ENCODE measurements at regions not wholly inside any gene's neighbourhood (a gene's known extent, or its start where the extent isn't known, plus 50 kb on each side); places are given as distances from the start of the nearest gene placed in this dataset.

DNA sequence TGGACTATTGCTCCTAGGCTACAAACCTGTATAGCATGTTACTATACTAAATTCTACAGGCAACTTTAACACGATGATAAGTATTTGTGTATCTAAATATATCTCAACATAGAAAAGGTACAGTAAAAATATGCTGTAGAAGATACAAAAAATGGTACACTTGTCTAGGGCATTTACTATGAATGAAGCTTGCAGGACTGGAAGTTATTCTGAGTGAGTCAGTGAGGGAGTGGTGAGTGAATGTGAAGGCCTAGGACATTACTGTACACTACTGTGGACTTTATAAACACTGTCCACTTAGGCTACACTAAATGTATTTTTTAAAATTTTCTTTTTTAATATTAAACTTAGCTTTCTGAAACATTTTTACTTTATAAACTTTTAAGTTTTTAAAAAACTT lies 140.5 kb upstream of the SGO1 start:
- Mint-ChIP-seq H3K9me3 (no peaks in the 10 kb centered on the region), H3K27ac (ENCODE audit: unreplicated experiment) (no peak overlapping the region), H3K36me3 (ENCODE audit: low read depth) (no peaks in the 10 kb centered on the region), H3K4me1 (no peaks in the 10 kb centered on the region), H3K4me3 (no peak overlapping the region), H3K27me3 (ENCODE audit: low read depth) (no peaks in the 10 kb centered on the region)
- DNase-seq (ENCODE audit: low read depth, low spot score): no peak
- TF ChIP-seq, protein P1, sequence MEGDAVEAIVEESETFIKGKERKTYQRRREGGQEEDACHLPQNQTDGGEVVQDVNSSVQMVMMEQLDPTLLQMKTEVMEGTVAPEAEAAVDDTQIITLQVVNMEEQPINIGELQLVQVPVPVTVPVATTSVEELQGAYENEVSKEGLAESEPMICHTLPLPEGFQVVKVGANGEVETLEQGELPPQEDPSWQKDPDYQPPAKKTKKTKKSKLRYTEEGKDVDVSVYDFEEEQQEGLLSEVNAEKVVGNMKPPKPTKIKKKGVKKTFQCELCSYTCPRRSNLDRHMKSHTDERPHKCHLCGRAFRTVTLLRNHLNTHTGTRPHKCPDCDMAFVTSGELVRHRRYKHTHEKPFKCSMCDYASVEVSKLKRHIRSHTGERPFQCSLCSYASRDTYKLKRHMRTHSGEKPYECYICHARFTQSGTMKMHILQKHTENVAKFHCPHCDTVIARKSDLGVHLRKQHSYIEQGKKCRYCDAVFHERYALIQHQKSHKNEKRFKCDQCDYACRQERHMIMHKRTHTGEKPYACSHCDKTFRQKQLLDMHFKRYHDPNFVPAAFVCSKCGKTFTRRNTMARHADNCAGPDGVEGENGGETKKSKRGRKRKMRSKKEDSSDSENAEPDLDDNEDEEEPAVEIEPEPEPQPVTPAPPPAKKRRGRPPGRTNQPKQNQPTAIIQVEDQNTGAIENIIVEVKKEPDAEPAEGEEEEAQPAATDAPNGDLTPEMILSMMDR (conservative IDR thresholded peaks at IDR 0.05): no peak

DNA sequence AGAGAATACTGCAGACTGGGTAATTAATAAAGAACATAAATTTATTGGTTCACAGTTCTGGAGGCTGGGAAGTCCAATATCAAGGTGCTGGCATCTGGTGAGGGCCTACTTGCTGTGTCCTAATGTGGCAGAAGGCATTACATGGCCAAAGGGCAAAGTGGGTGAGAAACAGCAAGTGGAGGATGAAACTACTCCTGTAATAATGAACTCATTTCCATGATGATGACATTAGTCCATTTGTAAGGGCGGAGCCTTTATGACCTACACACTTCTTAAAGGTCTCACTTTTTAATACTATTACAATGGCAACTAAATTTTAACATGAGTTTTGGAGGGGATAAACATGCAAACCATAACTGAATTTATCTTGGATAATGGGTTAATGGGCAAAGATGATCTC lies 139.6 kb upstream of the SGO1 start:
- Mint-ChIP-seq H3K27me3 (ENCODE audit: low read depth) (no peaks in the 10 kb centered on the region), H3K9me3 (no peaks in the 10 kb centered on the region), H3K4me3 (no peak overlapping the region)

DNA sequence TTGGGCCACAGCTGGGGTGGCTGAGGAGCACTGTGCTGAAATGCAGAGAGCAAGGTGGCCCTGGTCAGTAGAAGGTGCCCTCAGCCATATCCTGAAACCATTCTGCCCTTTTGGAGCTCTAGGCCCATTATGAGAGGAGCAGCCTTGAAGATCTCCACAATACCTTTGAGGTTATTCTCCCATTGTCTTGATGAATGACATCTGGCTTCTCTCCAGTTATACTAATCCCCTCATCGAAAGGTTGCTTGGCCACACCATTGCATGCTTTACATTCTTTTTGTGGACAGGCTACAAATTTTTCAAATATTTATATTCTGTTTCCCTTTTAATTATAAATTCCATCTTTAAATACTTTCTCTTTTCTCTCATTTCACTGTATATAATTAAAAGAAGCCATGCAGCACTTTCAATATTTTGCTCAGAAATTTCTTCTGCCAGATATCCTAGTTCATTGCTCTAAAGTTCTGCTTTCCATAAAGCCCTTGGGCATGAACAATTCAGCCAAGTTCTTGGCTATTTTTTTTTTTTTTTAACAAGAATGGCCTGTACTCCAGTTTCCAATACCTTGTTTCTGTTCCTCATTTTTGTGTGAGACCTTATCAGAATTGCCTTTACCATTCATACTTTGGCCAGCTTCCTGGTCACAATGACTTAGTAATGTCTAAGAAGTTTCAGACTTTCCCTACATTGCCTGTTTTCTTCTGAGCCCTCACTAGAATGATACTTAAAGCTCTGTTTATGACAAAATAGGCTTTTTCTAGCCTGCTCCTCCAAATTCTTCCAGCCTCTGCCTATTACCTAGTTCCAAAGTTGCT lies 138.9 kb upstream of the SGO1 start:
- Mint-ChIP-seq H3K9me3 (no peaks in the 10 kb centered on the region), H3K4me1 (no peaks in the 10 kb centered on the region), H3K27me3 (ENCODE audit: low read depth) (no peaks in the 10 kb centered on the region), H3K4me3 (no peak overlapping the region), H3K36me3 (ENCODE audit: low read depth) (no peaks in the 10 kb centered on the region), H3K27ac (ENCODE audit: unreplicated experiment) (no peak overlapping the region)
- DNase-seq (ENCODE audit: low read depth, low spot score): no peak
- TF ChIP-seq, protein P1 (conservative IDR thresholded peaks at IDR 0.05): no peak

More for the DNA sequence above, 139.6 kb upstream of the SGO1 start:
- no peak overlapping the region for H3K27ac Mint-ChIP-seq (ENCODE audit: unreplicated experiment)
- TF ChIP-seq, protein P1 (conservative IDR thresholded peaks at IDR 0.05): no peak
- no peaks in the 10 kb centered on the region for H3K4me1 Mint-ChIP-seq
- no peaks in the 10 kb centered on the region for H3K36me3 Mint-ChIP-seq (ENCODE audit: low read depth)
- no peak for DNase-seq (ENCODE audit: low read depth, low spot score)

DNA sequence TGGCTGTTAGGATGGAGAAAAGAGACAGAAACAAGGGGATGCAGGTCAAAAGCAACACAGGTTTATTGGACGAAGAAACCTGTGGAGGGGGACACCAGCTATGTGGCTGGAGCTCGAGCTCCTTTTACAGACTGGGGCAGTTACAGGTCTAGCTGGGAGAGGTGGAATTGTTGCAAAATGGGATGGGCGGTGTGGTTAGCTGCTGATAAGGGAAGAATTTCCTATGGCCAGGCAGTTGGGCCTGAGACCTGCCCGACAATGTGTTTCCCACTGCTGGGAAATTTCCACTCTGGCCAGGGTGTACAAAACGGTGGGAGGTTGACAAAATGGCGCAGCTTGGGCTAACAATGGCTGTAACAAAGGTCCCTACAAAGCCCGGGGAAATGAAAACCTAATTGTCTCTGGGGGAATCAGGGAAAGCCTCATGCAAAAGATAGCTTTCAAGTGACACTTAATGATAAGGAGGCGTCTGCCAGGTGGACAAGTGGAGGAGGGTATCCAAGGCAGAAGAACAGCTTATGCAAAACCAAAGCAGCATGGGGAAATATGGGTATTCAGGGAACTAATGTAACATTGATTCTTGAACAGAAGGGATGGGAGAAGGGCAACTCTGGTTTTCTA lies 137.4 kb upstream of the SGO1 start:
- no peak for DNase-seq (ENCODE audit: low read depth, low spot score)
- H3K27me3 Mint-ChIP-seq (ENCODE audit: low read depth): no peaks in the 10 kb centered on the region
- H3K36me3 Mint-ChIP-seq (ENCODE audit: low read depth): no peaks in the 10 kb centered on the region
- peaks cover 8% of the 10 kb centered on the region for H3K4me1 Mint-ChIP-seq
- no peak overlapping the region for H3K27ac Mint-ChIP-seq (ENCODE audit: unreplicated experiment)
- TF ChIP-seq, protein P1 (conservative IDR thresholded peaks at IDR 0.05): no peak
- no peak overlapping the region for H3K4me3 Mint-ChIP-seq
- H3K9me3 Mint-ChIP-seq: no peaks in the 10 kb centered on the region

DNA sequence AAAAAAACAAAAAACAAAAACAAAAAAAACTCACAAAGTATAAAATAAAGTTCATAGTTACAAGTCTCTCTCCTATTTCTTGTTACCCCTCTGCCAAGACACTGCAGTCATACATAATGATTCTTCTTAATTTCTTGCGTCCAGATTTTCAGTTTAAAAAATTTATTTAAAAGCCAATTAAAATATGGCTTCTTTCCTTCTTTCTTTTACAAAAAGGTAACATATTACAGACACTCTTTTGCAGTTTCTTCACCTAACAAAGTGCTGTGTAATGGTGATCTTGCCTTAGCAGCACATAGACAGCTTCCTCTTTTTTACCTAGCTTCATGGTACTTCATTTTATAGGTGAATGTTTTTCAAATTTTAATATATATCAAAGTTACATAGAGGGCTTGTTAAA lies 136.1 kb upstream of the SGO1 start:
- Mint-ChIP-seq H3K4me3 (no peak overlapping the region), H3K27me3 (ENCODE audit: low read depth) (peaks cover 5% of the 10 kb centered on the region), H3K27ac (ENCODE audit: unreplicated experiment) (no peak overlapping the region), H3K36me3 (ENCODE audit: low read depth) (no peaks in the 10 kb centered on the region), H3K9me3 (no peaks in the 10 kb centered on the region), H3K4me1 (peaks cover 8% of the 10 kb centered on the region)
- TF ChIP-seq, protein P1 (conservative IDR thresholded peaks at IDR 0.05): no peak
- DNase-seq (ENCODE audit: low read depth, low spot score): no peak

All from neural crest cell (in vitro differentiated cells).